ENCODE measurements at regions not wholly inside any gene's neighbourhood (a gene's known extent, or its start where the extent isn't known, plus 50 kb on each side); places are given as distances from the start of the nearest gene placed in this dataset.

GRCh38 chr6:15792842-15793241 is 130.0 kb upstream of the DTNBP1 start:
- Mint-ChIP-seq H3K27me3 (ENCODE audit: low read depth) (no peaks in the 10 kb centered on the region), H3K4me3 (ENCODE audit: low read depth) (no peak overlapping the region), H3K36me3 (ENCODE audit: low read depth) (peaks cover 14% of the 10 kb centered on the region), H3K9me3 (peaks cover 26% of the 10 kb centered on the region), H3K4me1 (ENCODE audit: low read depth) (no peaks in the 10 kb centered on the region), H3K27ac (no peak overlapping the region)
- DNase-seq (ENCODE audit: low spot score): no peak
- intact Hi-C loops (cut with micrococcal nuclease): no loop called here

GRCh38 chr6:15791448-15792181 is 128.8 kb upstream of the DTNBP1 start:
- intact Hi-C loops (cut with micrococcal nuclease): no loop called here
- no peaks in the 10 kb centered on the region for H3K27me3 Mint-ChIP-seq (ENCODE audit: low read depth)
- no peak overlapping the region for H3K27ac Mint-ChIP-seq
- H3K4me1 Mint-ChIP-seq (ENCODE audit: low read depth): peaks cover 2% of the 10 kb centered on the region
- DNase-seq (ENCODE audit: low spot score): no peak
- peaks cover 14% of the 10 kb centered on the region for H3K36me3 Mint-ChIP-seq (ENCODE audit: low read depth)
- peaks cover 20% of the 10 kb centered on the region for H3K9me3 Mint-ChIP-seq
- no peak overlapping the region for H3K4me3 Mint-ChIP-seq (ENCODE audit: low read depth)

DNA sequence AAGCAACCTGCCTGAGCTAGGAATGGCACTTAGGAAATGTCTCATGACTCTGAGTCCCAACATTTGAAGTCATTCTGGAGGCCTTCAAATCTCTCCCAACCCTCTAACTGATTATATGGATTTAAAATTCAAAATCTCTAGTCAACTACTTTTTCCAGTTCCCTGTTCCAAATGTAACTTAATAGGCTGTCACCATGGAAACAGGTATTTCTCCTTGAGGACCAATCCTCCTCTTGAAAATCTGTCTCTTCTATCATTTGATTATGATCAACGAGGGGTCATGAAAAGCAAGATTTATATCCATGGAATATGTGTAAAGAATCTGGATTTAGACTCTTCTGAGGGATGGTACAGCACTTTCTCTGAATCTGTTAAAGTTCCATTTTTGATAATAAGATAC is 127.3 kb upstream of the DTNBP1 start:
- intact Hi-C loops (cut with micrococcal nuclease): no loop called here
- no peak for DNase-seq (ENCODE audit: low spot score)
- H3K36me3 Mint-ChIP-seq (ENCODE audit: low read depth): peaks cover 11% of the 10 kb centered on the region
- no peak overlapping the region for H3K27ac Mint-ChIP-seq
- peaks cover 20% of the 10 kb centered on the region for H3K9me3 Mint-ChIP-seq
- no peaks in the 10 kb centered on the region for H3K27me3 Mint-ChIP-seq (ENCODE audit: low read depth)
- H3K4me1 Mint-ChIP-seq (ENCODE audit: low read depth): peaks cover 2% of the 10 kb centered on the region
- no peak overlapping the region for H3K4me3 Mint-ChIP-seq (ENCODE audit: low read depth)

GRCh38 chr6:15786846-15787245 is 124.0 kb upstream of the DTNBP1 start:
- peak overlapping the region; percentile 49 for H3K27ac Mint-ChIP-seq
- no peak overlapping the region for H3K4me3 Mint-ChIP-seq (ENCODE audit: low read depth)
- H3K4me1 Mint-ChIP-seq (ENCODE audit: low read depth): peaks cover 2% of the 10 kb centered on the region
- intact Hi-C loops (cut with micrococcal nuclease): loop anchor here (5.0 kb wide), 1 partner anchor 40 kb away; no protein-coding TSS in a partner anchor
- no peaks in the 10 kb centered on the region for H3K27me3 Mint-ChIP-seq (ENCODE audit: low read depth)
- H3K36me3 Mint-ChIP-seq (ENCODE audit: low read depth): peaks cover 11% of the 10 kb centered on the region
- DNase-seq (ENCODE audit: low spot score): no peak
- H3K9me3 Mint-ChIP-seq: peaks cover 28% of the 10 kb centered on the region

- no peaks in the 10 kb centered on the region for H3K27me3 Mint-ChIP-seq (ENCODE audit: low read depth)
- no peak overlapping the region for H3K27ac Mint-ChIP-seq
- H3K4me1 Mint-ChIP-seq (ENCODE audit: low read depth): peaks cover 21% of the 10 kb centered on the region
- intact Hi-C loops (cut with micrococcal nuclease): no loop called here
- H3K9me3 Mint-ChIP-seq: peaks cover 28% of the 10 kb centered on the region
- H3K36me3 Mint-ChIP-seq (ENCODE audit: low read depth): peaks cover 8% of the 10 kb centered on the region
- no peak for DNase-seq (ENCODE audit: low spot score)
- no peak overlapping the region for H3K4me3 Mint-ChIP-seq (ENCODE audit: low read depth)
These were observed 120.7 kb upstream of the DTNBP1 start for GRCh38 chr6:15783484-15783883.

- intact Hi-C loops (cut with micrococcal nuclease): no loop called here
- Mint-ChIP-seq H3K4me3 (ENCODE audit: low read depth) (no peak overlapping the region), H3K36me3 (ENCODE audit: low read depth) (peaks cover 8% of the 10 kb centered on the region), H3K27me3 (ENCODE audit: low read depth) (no peaks in the 10 kb centered on the region), H3K27ac (no peak overlapping the region), H3K9me3 (peaks cover 19% of the 10 kb centered on the region), H3K4me1 (ENCODE audit: low read depth) (peaks cover 35% of the 10 kb centered on the region)
- no peak for DNase-seq (ENCODE audit: low spot score)
These were observed 119.1 kb upstream of the DTNBP1 start for GRCh38 chr6:15781890-15782289.

DNA sequence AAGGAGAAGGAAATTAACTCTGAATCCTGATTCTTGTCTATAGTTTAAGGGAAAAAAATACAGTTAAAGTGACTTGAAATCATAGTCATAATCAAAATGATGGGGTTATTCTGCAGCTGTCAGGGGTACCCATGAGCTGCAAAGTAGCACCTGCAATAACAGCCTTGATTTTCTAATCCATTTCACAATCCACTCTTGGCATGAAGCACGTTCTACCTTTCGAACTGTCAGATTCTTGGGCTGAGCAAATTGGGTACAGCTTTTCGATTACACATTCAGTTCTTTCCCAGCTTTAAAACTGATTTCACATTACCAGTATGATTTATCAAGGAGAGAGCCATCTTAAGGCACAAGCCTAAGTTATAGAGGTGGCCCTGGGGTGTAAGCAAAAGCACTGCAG is 118.5 kb upstream of the DTNBP1 start:
- Mint-ChIP-seq H3K36me3 (ENCODE audit: low read depth) (peaks cover 7% of the 10 kb centered on the region), H3K4me3 (ENCODE audit: low read depth) (no peak overlapping the region), H3K27me3 (ENCODE audit: low read depth) (no peaks in the 10 kb centered on the region), H3K9me3 (peaks cover 15% of the 10 kb centered on the region), H3K27ac (no peak overlapping the region), H3K4me1 (ENCODE audit: low read depth) (peaks cover 40% of the 10 kb centered on the region)
- DNase-seq (ENCODE audit: low spot score): no peak
- intact Hi-C loops (cut with micrococcal nuclease): no loop called here

GRCh38 chr6:15780437-15780836 is 117.6 kb upstream of the DTNBP1 start:
- Mint-ChIP-seq H3K4me3 (ENCODE audit: low read depth) (no peak overlapping the region), H3K4me1 (ENCODE audit: low read depth) (peaks cover 48% of the 10 kb centered on the region)
- intact Hi-C loops (cut with micrococcal nuclease): no loop called here

DNA sequence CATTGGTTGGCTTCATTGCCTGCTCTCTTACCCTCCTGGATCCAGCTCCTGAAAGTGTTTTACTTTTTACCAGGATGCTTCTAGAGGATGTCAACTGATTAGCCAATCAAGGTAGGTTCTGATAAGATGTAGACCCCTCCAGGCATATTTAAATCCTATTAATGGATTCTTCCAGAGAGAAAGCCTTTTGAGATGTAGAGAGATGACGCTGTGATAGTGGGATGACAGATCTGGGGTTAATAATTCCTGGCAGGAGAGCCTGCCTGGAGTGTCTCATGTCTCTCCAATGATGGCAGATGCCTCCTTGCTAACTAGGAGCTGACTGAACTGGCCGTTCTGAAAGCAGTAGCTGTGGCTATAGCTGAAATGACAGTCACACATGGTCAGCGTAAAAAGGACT is 116.9 kb upstream of the DTNBP1 start:
- no peak for DNase-seq (ENCODE audit: low spot score)
- Mint-ChIP-seq H3K9me3 (peaks cover 8% of the 10 kb centered on the region), H3K36me3 (ENCODE audit: low read depth) (peaks cover 7% of the 10 kb centered on the region), H3K4me1 (ENCODE audit: low read depth) (peaks cover 54% of the 10 kb centered on the region), H3K27me3 (ENCODE audit: low read depth) (no peaks in the 10 kb centered on the region), H3K27ac (peak overlapping the region; percentile 57), H3K4me3 (ENCODE audit: low read depth) (no peak overlapping the region)
- intact Hi-C loops (cut with micrococcal nuclease): loop anchor here (10.0 kb wide), 3 partner anchors 385 to 915 kb away; no protein-coding TSS in a partner anchor

More at GRCh38 chr6:15780437-15780836, 117.6 kb upstream of the DTNBP1 start:
- Mint-ChIP-seq H3K27me3 (ENCODE audit: low read depth) (no peaks in the 10 kb centered on the region), H3K36me3 (ENCODE audit: low read depth) (peaks cover 7% of the 10 kb centered on the region), H3K9me3 (peaks cover 9% of the 10 kb centered on the region), H3K27ac (peak overlapping the region; percentile 22)
- no peak for DNase-seq (ENCODE audit: low spot score)

- peaks cover 77% of the 10 kb centered on the region for H3K4me1 Mint-ChIP-seq (ENCODE audit: low read depth)
- intact Hi-C loops (cut with micrococcal nuclease): loop anchor here (1.0 to 10.0 kb wide), 14 partner anchors 41 to 918 kb away; no protein-coding TSS in a partner anchor
These were observed 113.7 kb upstream of the DTNBP1 start for GRCh38 chr6:15776458-15776980.

DNA sequence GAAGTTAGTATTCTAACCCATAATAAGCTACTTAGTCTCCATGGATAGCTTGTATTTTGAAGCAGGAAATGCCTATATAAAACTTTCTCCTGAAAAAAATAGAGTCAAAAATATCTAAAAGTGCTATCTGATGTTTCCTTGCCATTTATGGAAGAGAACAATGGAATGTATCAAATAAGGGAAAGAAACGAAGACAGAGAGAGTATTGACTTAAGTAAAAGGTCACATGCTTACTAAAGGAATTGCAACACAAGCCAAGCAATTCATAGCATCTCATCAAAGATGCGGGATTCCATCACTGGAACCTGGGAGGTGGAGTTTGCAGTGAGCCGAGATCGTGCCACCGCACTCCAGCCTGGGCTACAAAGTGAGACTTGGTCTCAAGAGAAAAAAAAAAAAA is 112.9 kb upstream of the DTNBP1 start:
- H3K27me3 Mint-ChIP-seq (ENCODE audit: low read depth): no peaks in the 10 kb centered on the region
- intact Hi-C loops (cut with micrococcal nuclease): loop anchor here (1.0 to 10.0 kb wide), 14 partner anchors 40 to 919 kb away; no protein-coding TSS in a partner anchor
- peaks cover 25% of the 10 kb centered on the region for H3K36me3 Mint-ChIP-seq (ENCODE audit: low read depth)
- H3K9me3 Mint-ChIP-seq: peaks cover 12% of the 10 kb centered on the region
- peak overlapping the region; percentile 70 for H3K4me3 Mint-ChIP-seq (ENCODE audit: low read depth)
- no peak for DNase-seq (ENCODE audit: low spot score)
- peaks cover 85% of the 10 kb centered on the region for H3K4me1 Mint-ChIP-seq (ENCODE audit: low read depth)
- peak overlapping the region; percentile 96 for H3K27ac Mint-ChIP-seq

More at GRCh38 chr6:15776458-15776980, 113.7 kb upstream of the DTNBP1 start:
- peak; percentile 33 for DNase-seq (ENCODE audit: low spot score)
- Mint-ChIP-seq H3K27me3 (ENCODE audit: low read depth) (no peaks in the 10 kb centered on the region), H3K36me3 (ENCODE audit: low read depth) (peaks cover 23% of the 10 kb centered on the region), H3K4me3 (ENCODE audit: low read depth) (peak overlapping the region; percentile 70), H3K27ac (peak overlapping the region; percentile 96), H3K9me3 (peaks cover 10% of the 10 kb centered on the region)

DNA sequence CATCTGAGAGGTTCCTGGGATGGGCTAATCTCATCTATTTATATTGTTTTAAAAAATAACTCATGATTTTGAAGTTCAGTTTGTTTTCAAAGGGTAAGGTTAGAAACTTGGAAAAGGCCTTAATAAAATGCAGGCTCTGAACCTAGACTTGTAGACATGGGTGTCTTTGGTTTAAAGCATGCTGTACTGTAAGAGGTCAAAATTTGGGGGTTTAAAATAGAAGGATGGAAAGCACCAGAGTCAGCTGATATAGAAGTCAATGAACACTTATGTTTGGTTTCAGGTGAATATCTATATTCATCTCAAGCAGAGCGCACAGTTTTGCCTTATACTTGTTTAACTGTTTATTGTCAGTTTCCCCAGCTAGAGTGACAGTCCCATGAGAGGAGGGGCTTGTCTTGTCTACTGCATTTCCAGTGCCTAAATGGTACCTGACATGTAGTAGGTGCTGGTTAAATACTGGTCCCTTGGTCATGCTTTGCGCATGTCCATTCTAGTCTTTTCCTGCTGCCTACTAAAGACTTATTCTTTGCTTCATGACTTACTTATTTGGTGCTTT is 112.3 kb upstream of the DTNBP1 start:
- peaks cover 85% of the 10 kb centered on the region for H3K4me1 Mint-ChIP-seq (ENCODE audit: low read depth)
- H3K27me3 Mint-ChIP-seq (ENCODE audit: low read depth): no peaks in the 10 kb centered on the region
- no peak for DNase-seq (ENCODE audit: low spot score)
- H3K27ac Mint-ChIP-seq: peak overlapping the region; percentile 96
- H3K36me3 Mint-ChIP-seq (ENCODE audit: low read depth): peaks cover 21% of the 10 kb centered on the region
- peaks cover 12% of the 10 kb centered on the region for H3K9me3 Mint-ChIP-seq
- intact Hi-C loops (cut with micrococcal nuclease): loop anchor here (10.0 kb wide), 3 partner anchors 390 to 920 kb away; no protein-coding TSS in a partner anchor
- H3K4me3 Mint-ChIP-seq (ENCODE audit: low read depth): peak overlapping the region; percentile 70

All from activated T-helper 2 cell treated with anti-CD3 and anti-CD28 coated beads, Interferon-gamma antibody, Interleukin-2, Interleukin-4, amounts not matched to agents 10 μg/mL and 5 μg/mL and 100 μg/mL, durations not matched to agents 14 hours and 24 hours and 36 hours (primary cell).